SK-N-SH treated with all-trans-retinoic acid at 6 μM for 48 hours (cell line): ENCODE measurements at regions not wholly inside any gene's neighbourhood (a gene's known extent, or its start where the extent isn't known, plus 50 kb on each side); places are given as distances from the start of the nearest gene placed in this dataset.

Experiments used
- ATAC-seq: fragments of 200-7000 bp; cut with Tn5 transposase; 3 replicates; pipeline ENCODE4 v1.9.1; 2020; ENCODE audit warnings: mild to moderate bottlenecking, moderate library complexity
- ARNTL ChIP-seq: fragments of 450-650 bp; formaldehyde crosslinking; IDR thresholded peaks from 2 replicates; pipeline ENCODE4 v1.5.0; 2020; ENCODE audit warnings: low read depth, mild to moderate bottlenecking, moderate library complexity, borderline replicate concordance
- BACH2 ChIP-seq: fragments of 250-450 bp; sonication (Bioruptor Pico); IDR thresholded peaks from 2 replicates; pipeline ENCODE4 v1.9.0; 2021; ENCODE audit warnings: mild to moderate bottlenecking, borderline replicate concordance
- CSDC2 ChIP-seq: fragments of 250-450 bp; sonication (Bioruptor Pico); IDR thresholded peaks from 2 replicates; pipeline ENCODE4 v1.5.0; 2020; ENCODE audit warnings: mild to moderate bottlenecking, moderate library complexity
- ESRRG ChIP-seq: fragments of 250-450 bp; sonication (Bioruptor Pico); IDR thresholded peaks from 2 replicates; pipeline ENCODE4 v1.6.1; 2021; ENCODE audit warnings: mild to moderate bottlenecking
- ISL1 ChIP-seq: fragments of 250-450 bp; sonication (Bioruptor Pico); IDR thresholded peaks from 2 replicates; pipeline ENCODE4 v2.1.2; 2022; ENCODE audit warnings: mild to moderate bottlenecking, moderate library complexity
- OSR1 ChIP-seq: fragments of 250-450 bp; sonication (Bioruptor Pico); IDR thresholded peaks from 2 replicates; pipeline ENCODE4 v1.8.0; 2022; ENCODE audit warnings: moderate library complexity, mild to moderate bottlenecking, inconsistent platforms
- PPARA ChIP-seq: fragments of 250-450 bp; sonication (Bioruptor Pico); IDR thresholded peaks from 2 replicates; pipeline ENCODE4 v1.5.0; 2020; ENCODE audit warnings: mild to moderate bottlenecking, borderline replicate concordance
- RARB ChIP-seq: fragments of 250-450 bp; sonication (Bioruptor Pico); IDR thresholded peaks from 2 replicates; pipeline ENCODE4 v1.8.0; 2021; ENCODE audit warnings: mild to moderate bottlenecking, moderate library complexity
- SNAI2 ChIP-seq: fragments of 250-450 bp; sonication (Bioruptor Pico); IDR thresholded peaks from 2 replicates; pipeline ENCODE4 v1.5.0; 2020; ENCODE audit warnings: mild to moderate bottlenecking, moderate library complexity
- TCF4 ChIP-seq: fragments of 250-450 bp; sonication (Bioruptor Pico); IDR thresholded peaks from 2 replicates; pipeline ENCODE4 v1.8.0; 2021; ENCODE audit warnings: mild to moderate bottlenecking, moderate library complexity, borderline replicate concordance
- ZC3H10 ChIP-seq: fragments of 250-450 bp; sonication (Bioruptor Pico); IDR thresholded peaks from 2 replicates; pipeline ENCODE4 v1.5.1; 2021; ENCODE audit warnings: mild to moderate bottlenecking, moderate library complexity
- ZFP3 ChIP-seq: fragments of 250-450 bp; sonication (Bioruptor Pico); IDR thresholded peaks from 2 replicates; pipeline ENCODE4 v1.5.0; 2020; ENCODE audit warnings: mild to moderate bottlenecking, moderate library complexity
- ZFP30 ChIP-seq: fragments of 450-650 bp; formaldehyde crosslinking; IDR thresholded peaks from 2 replicates; pipeline ENCODE4 v1.5.0; 2022; ENCODE audit warnings: mild to moderate bottlenecking, moderate library complexity
- ZNF565 ChIP-seq: fragments of 450-650 bp; formaldehyde crosslinking; conservative IDR thresholded peaks from 2 replicates; pipeline ENCODE4 v1.5.0; 2020; ENCODE audit warnings: low read depth, mild to moderate bottlenecking, moderate library complexity
- ZNF70 ChIP-seq: fragments of 450-650 bp; formaldehyde crosslinking; IDR thresholded peaks from 2 replicates; pipeline ENCODE4 v1.5.0; 2020; ENCODE audit warnings: mild to moderate bottlenecking, moderate library complexity
- ZNF8 ChIP-seq: fragments of 450-650 bp; formaldehyde crosslinking; IDR thresholded peaks from 2 replicates; pipeline ENCODE4 v1.5.0; 2020; ENCODE audit warnings: mild to moderate bottlenecking, moderate library complexity
- TF ChIP-seq, protein P1 (sequence below): fragments of 250-450 bp; sonication (Bioruptor Pico); IDR thresholded peaks from 2 replicates; pipeline ENCODE4 v1.5.1; 2020; ENCODE audit warnings: low read depth, mild to moderate bottlenecking, moderate library complexity
- TF ChIP-seq, protein P2 (sequence below): fragments of 250-450 bp; sonication (Bioruptor Pico); IDR thresholded peaks from 2 replicates; pipeline ENCODE4 v1.5.0; 2020; ENCODE audit warnings: mild to moderate bottlenecking, moderate library complexity
- TF ChIP-seq, protein P3 (sequence below): fragments of 250-450 bp; sonication (Bioruptor Pico); IDR thresholded peaks from 2 replicates; pipeline ENCODE4 v1.8.0; 2021; ENCODE audit warnings: low read depth, mild to moderate bottlenecking, moderate library complexity, borderline replicate concordance
- TF ChIP-seq, protein P4 (sequence below): fragments of 250-450 bp; sonication (Bioruptor Pico); IDR thresholded peaks from 2 replicates; pipeline ENCODE4 v1.8.0; 2020; ENCODE audit warnings: mild to moderate bottlenecking, moderate library complexity, borderline replicate concordance
- TF ChIP-seq, protein P5 (sequence below): fragments of 250-450 bp; sonication (Bioruptor Pico); IDR thresholded peaks from 2 replicates; pipeline ENCODE4 v1.5.1; 2021; ENCODE audit warnings: mild to moderate bottlenecking, moderate library complexity

DNA sequence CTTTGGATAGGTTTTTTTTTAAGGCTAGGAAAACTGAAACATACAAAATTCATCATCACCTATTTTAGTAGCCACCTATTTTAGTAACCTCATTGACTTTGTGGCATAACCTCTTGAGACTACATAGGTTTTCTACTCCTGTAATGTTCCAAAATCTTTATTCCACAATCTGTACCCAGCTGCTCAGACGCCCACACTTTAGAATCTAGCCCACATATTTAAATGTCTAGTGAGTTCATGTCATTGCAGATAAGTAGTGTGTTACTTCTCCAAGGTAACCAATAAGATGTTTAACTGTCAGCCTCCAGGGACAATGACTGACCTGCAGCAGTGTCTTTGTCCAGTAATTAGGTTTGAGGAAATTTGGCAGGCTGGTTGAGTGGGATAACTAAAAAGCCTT lies 330.2 kb downstream of the MZT1 start:
- ATAC-seq = no peak
- TF ChIP-seq ARNTL (CRISPR knock-in tag) (no peak), OSR1 (CRISPR knock-in tag) (no peak), ESRRG (CRISPR knock-in tag) (no peak), PPARA (CRISPR knock-in tag) (no peak), BACH2 (CRISPR knock-in tag) (no peak)
- TF ChIP-seq, protein P1, sequence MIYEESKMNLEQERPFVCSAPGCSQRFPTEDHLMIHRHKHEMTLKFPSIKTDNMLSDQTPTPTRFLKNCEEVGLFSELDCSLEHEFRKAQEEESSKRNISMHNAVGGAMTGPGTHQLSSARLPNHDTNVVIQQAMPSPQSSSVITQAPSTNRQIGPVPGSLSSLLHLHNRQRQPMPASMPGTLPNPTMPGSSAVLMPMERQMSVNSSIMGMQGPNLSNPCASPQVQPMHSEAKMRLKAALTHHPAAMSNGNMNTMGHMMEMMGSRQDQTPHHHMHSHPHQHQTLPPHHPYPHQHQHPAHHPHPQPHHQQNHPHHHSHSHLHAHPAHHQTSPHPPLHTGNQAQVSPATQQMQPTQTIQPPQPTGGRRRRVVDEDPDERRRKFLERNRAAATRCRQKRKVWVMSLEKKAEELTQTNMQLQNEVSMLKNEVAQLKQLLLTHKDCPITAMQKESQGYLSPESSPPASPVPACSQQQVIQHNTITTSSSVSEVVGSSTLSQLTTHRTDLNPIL = no peak

DNA sequence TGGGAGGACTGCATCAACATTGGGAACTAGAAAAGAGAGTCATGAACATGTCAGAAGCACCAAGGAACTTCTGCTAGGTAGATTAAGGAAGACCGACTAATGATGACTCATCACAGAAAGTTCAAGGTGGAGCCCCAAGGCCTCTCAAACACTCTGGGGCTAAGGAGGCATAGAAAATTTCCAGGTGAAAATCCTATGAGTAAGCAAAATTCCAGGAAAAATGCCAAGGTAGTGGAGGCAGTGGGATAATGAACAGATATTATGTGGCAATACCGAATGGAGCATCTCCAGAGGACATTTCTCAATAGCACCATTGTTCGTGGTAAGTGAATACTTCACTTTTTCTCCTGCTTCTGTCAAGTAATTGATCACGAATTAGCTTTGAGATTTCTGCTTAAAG lies 336.5 kb downstream of the MZT1 start:
- TF ChIP-seq ZFP3 (CRISPR knock-in tag) (no peak), OSR1 (CRISPR knock-in tag) (no peak), ZFP30 (CRISPR knock-in tag) (no peak), BACH2 (CRISPR knock-in tag) (no peak), ZNF8 (no peak), RARB (no peak), PPARA (CRISPR knock-in tag) (no peak), CSDC2 (CRISPR knock-in tag) (no peak), ESRRG (CRISPR knock-in tag) (no peak), TCF4 (CRISPR knock-in tag) (no peak), ZNF70 (CRISPR knock-in tag) (no peak), SNAI2 (CRISPR knock-in tag) (no peak), ISL1 (no peak), ZC3H10 (CRISPR knock-in tag) (no peak), ZNF565 (CRISPR knock-in tag) (no peak)
- TF ChIP-seq, protein P2, sequence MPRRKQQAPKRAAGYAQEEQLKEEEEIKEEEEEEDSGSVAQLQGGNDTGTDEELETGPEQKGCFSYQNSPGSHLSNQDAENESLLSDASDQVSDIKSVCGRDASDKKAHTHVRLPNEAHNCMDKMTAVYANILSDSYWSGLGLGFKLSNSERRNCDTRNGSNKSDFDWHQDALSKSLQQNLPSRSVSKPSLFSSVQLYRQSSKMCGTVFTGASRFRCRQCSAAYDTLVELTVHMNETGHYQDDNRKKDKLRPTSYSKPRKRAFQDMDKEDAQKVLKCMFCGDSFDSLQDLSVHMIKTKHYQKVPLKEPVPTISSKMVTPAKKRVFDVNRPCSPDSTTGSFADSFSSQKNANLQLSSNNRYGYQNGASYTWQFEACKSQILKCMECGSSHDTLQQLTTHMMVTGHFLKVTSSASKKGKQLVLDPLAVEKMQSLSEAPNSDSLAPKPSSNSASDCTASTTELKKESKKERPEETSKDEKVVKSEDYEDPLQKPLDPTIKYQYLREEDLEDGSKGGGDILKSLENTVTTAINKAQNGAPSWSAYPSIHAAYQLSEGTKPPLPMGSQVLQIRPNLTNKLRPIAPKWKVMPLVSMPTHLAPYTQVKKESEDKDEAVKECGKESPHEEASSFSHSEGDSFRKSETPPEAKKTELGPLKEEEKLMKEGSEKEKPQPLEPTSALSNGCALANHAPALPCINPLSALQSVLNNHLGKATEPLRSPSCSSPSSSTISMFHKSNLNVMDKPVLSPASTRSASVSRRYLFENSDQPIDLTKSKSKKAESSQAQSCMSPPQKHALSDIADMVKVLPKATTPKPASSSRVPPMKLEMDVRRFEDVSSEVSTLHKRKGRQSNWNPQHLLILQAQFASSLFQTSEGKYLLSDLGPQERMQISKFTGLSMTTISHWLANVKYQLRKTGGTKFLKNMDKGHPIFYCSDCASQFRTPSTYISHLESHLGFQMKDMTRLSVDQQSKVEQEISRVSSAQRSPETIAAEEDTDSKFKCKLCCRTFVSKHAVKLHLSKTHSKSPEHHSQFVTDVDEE = no peak
- TF ChIP-seq, protein P3, sequence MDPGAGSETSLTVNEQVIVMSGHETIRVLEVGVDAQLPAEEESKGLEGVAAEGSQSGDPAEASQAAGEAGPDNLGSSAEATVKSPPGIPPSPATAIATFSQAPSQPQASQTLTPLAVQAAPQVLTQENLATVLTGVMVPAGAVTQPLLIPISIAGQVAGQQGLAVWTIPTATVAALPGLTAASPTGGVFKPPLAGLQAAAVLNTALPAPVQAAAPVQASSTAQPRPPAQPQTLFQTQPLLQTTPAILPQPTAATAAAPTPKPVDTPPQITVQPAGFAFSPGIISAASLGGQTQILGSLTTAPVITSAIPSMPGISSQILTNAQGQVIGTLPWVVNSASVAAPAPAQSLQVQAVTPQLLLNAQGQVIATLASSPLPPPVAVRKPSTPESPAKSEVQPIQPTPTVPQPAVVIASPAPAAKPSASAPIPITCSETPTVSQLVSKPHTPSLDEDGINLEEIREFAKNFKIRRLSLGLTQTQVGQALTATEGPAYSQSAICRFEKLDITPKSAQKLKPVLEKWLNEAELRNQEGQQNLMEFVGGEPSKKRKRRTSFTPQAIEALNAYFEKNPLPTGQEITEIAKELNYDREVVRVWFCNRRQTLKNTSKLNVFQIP (CRISPR knock-in tag) = no peak
- TF ChIP-seq, protein P1 = no peak
- TF ChIP-seq, protein P4, sequence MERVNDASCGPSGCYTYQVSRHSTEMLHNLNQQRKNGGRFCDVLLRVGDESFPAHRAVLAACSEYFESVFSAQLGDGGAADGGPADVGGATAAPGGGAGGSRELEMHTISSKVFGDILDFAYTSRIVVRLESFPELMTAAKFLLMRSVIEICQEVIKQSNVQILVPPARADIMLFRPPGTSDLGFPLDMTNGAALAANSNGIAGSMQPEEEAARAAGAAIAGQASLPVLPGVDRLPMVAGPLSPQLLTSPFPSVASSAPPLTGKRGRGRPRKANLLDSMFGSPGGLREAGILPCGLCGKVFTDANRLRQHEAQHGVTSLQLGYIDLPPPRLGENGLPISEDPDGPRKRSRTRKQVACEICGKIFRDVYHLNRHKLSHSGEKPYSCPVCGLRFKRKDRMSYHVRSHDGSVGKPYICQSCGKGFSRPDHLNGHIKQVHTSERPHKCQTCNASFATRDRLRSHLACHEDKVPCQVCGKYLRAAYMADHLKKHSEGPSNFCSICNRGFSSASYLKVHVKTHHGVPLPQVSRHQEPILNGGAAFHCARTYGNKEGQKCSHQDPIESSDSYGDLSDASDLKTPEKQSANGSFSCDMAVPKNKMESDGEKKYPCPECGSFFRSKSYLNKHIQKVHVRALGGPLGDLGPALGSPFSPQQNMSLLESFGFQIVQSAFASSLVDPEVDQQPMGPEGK = no peak
- TF ChIP-seq, protein P5, sequence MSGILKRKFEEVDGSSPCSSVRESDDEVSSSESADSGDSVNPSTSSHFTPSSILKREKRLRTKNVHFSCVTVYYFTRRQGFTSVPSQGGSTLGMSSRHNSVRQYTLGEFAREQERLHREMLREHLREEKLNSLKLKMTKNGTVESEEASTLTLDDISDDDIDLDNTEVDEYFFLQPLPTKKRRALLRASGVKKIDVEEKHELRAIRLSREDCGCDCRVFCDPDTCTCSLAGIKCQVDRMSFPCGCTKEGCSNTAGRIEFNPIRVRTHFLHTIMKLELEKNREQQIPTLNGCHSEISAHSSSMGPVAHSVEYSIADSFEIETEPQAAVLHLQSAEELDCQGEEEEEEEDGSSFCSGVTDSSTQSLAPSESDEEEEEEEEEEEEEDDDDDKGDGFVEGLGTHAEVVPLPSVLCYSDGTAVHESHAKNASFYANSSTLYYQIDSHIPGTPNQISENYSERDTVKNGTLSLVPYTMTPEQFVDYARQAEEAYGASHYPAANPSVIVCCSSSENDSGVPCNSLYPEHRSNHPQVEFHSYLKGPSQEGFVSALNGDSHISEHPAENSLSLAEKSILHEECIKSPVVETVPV (CRISPR knock-in tag) = no peak
- no peak for ATAC-seq
